Adrenal gland (tissue), 9 donors: ENCODE measurements at regions not wholly inside any gene's neighbourhood (a gene's known extent, or its start where the extent isn't known, plus 50 kb on each side); places are given as distances from the start of the nearest gene placed in this dataset.

ENCODE experiments used
- DNase-seq, 7 donors: peaks; one replicate each; pipeline ENCODE4 v3.0.0-alpha.2; 2019 to 2020
- H3K27ac ChIP-seq, 5 donors: fragments of 200-600 bp; sonication (generic) in 4 of 5; 1 replicate in 3 of 5; 2 replicates in 2 of 5; pipeline versions ENCODE4 v1.5.1 to v1.8.0; 2016 to 2020; ENCODE audit warnings: mild to moderate bottlenecking in 1 of 5
- H3K27me3 ChIP-seq: fragments of 200-600 bp; 2 replicates; pipeline ENCODE4 v1.8.0; 2021
- H3K36me3 ChIP-seq, 2 donors: fragments of 200-600 bp; replicated peaks in 1 of 2; 1 replicate in 1 of 2; 2 replicates in 1 of 2; pipeline versions ENCODE4 v1.5.1 to v1.8.0; 2018 to 2022
- H3K4me1 ChIP-seq, 2 donors: fragments of 200-600 bp; replicated peaks in 1 of 2; 1 replicate in 1 of 2; 2 replicates in 1 of 2; pipeline versions ENCODE4 v1.5.1 to v1.8.0; 2018 to 2021
- H3K4me3 ChIP-seq, 4 donors: fragments of 200-600 bp; sonication (generic) in 3 of 4; one replicate each; pipeline ENCODE4 v1.5.1; 2016 to 2018
- H3K9me3 ChIP-seq, 3 donors: fragments of 200-600 bp; sonication (generic) in 1 of 3; replicated peaks in 1 of 3; 1 replicate in 2 of 3; 2 replicates in 1 of 3; pipeline versions ENCODE4 v1.5.1 to v1.8.0; 2016 to 2021
- POLR2A ChIP-seq, 2 donors: fragments of 450-650 bp; IDR thresholded peaks; one replicate each; pipeline ENCODE4 v1.6.1; 2017; ENCODE audit warnings: antibody characterized with exemption in 2 of 2, mild to moderate bottlenecking in 2 of 2, moderate library complexity in 1 of 2
- WGBS, 4 donors: extraction: QIAGEN DNeasy Blood & Tissue Kit in 2 of 4; methylation state at CpG; one replicate each; pipeline versions ENCODE4 v1.1.5 to v1.1.7; 2013 to 2017; 5-methylcytosine and 5-hydroxymethylcytosine counted together
- intact Hi-C, 2 donors: fragments of 100-400 bp; cut with DNase I; formaldehyde crosslinking; loops; one replicate each; pipeline versions ENCODE4 v1.14.1 to v1.15.0; 2022 to 2023
- TF ChIP-seq, protein P1 (sequence below), 6 experiments: fragments of 450-650 bp in 4 of 6; fragments of 200-600 bp in 2 of 6; sonication (generic) in 1 of 6; IDR thresholded peaks; 1 replicate in 5 of 6; 2 replicates in 1 of 6; pipeline versions ENCODE4 v1.5.1 to v1.8.0; 2016 to 2021; ENCODE audit warnings: antibody characterized with exemption in 6 of 6, mild to moderate bottlenecking in 2 of 6, moderate library complexity in 1 of 6
- donor health status: healthy with polysubstance abuse.
- donor health status: Bipolar disorder and iron deficiency.
- donor health status: DM: yes; HTN: yes; CAD: no.
- donor health status: DM: no; HTN: no; CAD: no.
- donor health status: DM: no; HTN: no; CAD: no.

DNA sequence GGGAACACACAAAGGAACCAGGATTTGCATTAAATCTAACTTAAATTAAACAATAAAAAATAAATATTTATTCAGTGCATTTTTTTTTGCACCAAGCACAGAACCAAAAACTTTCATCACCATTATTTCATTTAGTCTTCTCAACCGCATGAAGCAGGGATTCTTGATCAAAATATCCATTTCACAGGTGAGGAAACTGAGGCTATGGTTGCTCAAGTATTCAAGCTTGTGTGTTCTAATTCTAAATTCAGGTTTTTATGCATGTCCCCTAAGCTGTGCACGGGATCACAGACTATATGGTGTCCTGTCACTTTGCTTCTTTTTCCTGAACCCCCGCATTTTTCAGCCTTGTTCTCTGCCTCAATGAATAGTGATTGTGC lies 64.3 kb upstream of the BCL6 start:
- no peak for DNase-seq

DNA sequence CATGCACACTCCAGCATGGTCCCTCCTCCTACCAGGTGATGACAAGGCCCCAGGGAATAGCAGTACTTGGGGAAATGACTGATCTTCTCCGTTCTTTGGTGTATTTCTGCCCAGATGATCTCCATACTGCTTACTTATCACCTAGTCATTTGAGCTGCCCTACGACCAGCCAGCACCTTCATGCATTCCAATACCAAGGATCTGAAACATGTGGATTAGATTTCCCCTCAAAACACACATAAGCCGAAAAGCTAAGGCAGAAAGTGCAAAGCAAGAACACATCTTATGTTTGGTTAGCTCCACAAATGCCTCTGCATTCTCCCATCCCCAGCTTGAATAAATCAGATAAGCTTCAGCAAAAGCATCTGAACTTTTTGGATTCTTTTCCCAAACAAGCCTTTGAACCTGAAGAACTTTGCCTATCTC lies 64.8 kb upstream of the BCL6 start:
- Histone ChIP-seq H3K4me3 (no peak overlapping the region), H3K4me1 (no peaks in the 10 kb centered on the region), H3K36me3 (no peaks in the 10 kb centered on the region), H3K9me3 (no peaks in the 10 kb centered on the region), H3K27ac (no peak overlapping the region), H3K27me3 (no peaks in the 10 kb centered on the region)
- TF ChIP-seq POLR2A (IDR thresholded peaks at IDR 0.05): no peak
- TF ChIP-seq, protein P1, sequence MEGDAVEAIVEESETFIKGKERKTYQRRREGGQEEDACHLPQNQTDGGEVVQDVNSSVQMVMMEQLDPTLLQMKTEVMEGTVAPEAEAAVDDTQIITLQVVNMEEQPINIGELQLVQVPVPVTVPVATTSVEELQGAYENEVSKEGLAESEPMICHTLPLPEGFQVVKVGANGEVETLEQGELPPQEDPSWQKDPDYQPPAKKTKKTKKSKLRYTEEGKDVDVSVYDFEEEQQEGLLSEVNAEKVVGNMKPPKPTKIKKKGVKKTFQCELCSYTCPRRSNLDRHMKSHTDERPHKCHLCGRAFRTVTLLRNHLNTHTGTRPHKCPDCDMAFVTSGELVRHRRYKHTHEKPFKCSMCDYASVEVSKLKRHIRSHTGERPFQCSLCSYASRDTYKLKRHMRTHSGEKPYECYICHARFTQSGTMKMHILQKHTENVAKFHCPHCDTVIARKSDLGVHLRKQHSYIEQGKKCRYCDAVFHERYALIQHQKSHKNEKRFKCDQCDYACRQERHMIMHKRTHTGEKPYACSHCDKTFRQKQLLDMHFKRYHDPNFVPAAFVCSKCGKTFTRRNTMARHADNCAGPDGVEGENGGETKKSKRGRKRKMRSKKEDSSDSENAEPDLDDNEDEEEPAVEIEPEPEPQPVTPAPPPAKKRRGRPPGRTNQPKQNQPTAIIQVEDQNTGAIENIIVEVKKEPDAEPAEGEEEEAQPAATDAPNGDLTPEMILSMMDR (IDR thresholded peaks at IDR 0.05): no peak
- WGBS, 4 donors: 83 to 93% (median 87%) methylated on average over 3 of the region's 3 CpGs
- intact Hi-C loops: no loop called here
- DNase-seq: no peak

More for the DNA sequence above, 64.3 kb upstream of the BCL6 start:
- Histone ChIP-seq H3K4me1 (no peaks in the 10 kb centered on the region), H3K36me3 (no peaks in the 10 kb centered on the region), H3K9me3 (no peaks in the 10 kb centered on the region), H3K27ac (no peak overlapping the region), H3K4me3 (no peak overlapping the region), H3K27me3 (no peaks in the 10 kb centered on the region)
- WGBS, 4 donors: 90 to 94% (median 94%) methylated on average over 3 of the region's 3 CpGs
- no peak for TF ChIP-seq POLR2A (IDR thresholded peaks at IDR 0.05)
- TF ChIP-seq, protein P1 (IDR thresholded peaks at IDR 0.05): no peak
- intact Hi-C loops: no loop called here

DNA sequence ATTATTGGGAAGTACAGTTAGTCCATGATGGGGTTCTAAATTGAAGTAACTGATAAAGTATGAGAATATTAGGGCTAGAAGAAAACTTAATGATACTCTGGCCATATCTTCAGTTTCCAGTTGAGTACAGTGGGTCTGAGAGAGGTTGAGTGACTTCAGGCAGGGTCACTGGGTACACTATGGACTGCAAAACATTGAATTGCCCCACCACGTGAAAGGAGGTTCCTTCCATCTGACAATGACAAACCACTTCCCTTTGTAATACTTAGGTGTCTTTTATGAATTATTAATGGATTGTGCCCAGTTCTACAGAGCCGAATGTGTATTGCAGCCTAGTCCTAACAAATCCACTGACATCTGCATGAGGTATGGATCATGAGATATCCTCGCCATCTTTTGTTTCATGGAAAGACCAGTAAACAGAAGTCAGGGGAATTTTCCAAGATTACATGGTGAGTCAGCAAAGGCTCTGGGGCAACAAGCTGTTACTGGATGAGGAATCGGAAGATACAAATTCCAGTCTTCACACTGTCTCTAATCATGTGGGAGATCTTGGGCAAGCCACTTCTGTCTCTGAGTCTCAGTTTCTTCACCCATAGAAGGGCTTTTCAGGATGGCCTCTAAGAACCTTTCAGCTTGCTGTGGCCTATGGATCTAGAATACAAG lies 66.5 kb upstream of the BCL6 start:
- H3K4me3 ChIP-seq: no peak overlapping the region
- TF ChIP-seq, protein P1 (IDR thresholded peaks at IDR 0.05): no peak
- no peak for TF ChIP-seq POLR2A (IDR thresholded peaks at IDR 0.05)
- no peaks in the 10 kb centered on the region for H3K27me3 ChIP-seq
- intact Hi-C loops: no loop called here
- no peaks in the 10 kb centered on the region for H3K9me3 ChIP-seq
- no peaks in the 10 kb centered on the region for H3K4me1 ChIP-seq
- WGBS, 4 donors: 70 to 79% (median 71%) methylated on average over 4 of the region's 4 CpGs
- H3K36me3 ChIP-seq: no peaks in the 10 kb centered on the region
- peak in 3 of 7 donors; percentile 6 to 29 (median 17) for DNase-seq
- no peak overlapping the region for H3K27ac ChIP-seq

DNA sequence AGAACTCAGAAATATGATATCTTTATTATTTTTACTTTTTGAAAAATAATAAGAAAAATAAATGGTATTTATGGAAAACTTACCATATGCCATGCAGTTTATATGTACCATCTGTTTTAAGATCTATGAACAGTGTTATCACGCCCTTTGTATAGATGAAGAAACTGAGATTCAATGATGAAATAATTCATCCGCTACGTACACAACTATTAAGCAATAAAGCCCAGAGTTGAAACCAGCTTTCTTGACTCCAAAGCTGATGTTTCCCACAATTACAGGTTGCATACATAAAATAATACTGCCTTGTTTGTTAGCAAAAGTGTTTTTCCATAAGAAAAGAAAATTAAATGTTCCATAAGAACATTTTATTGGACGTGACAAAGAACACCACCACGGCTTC lies 67.2 kb upstream of the BCL6 start:
- WGBS, 4 donors: 85 to 95% (median 94%) methylated on average over 5 of the region's 5 CpGs

More for the DNA sequence above, 67.2 kb upstream of the BCL6 start:
- Histone ChIP-seq H3K36me3 (no peaks in the 10 kb centered on the region), H3K9me3 (no peaks in the 10 kb centered on the region), H3K4me1 (no peaks in the 10 kb centered on the region), H3K4me3 (no peak overlapping the region), H3K27ac (no peak overlapping the region), H3K27me3 (no peaks in the 10 kb centered on the region)
- no peak for TF ChIP-seq POLR2A (IDR thresholded peaks at IDR 0.05)
- TF ChIP-seq, protein P1 (IDR thresholded peaks at IDR 0.05): no peak
- intact Hi-C loops: no loop called here
- no peak for DNase-seq
